DMS 273 (cell line): ENCODE measurements at regions not wholly inside any gene's neighbourhood (a gene's known extent, or its start where the extent isn't known, plus 50 kb on each side); places are given as distances from the start of the nearest gene placed in this dataset.
"Not testable (repeated sequence)": the region's sequence is repeated elsewhere in the genome, so short reads cannot be mapped to it uniquely, and the experiment has no call there.

Source experiments
- DNase-seq: peaks from one replicate; lab custom pipeline; 2025; ENCODE audit not compliant: unreplicated experiment; lab: John Stamatoyannopoulos, UW

GRCh38 chr5:3090305-3090704 is 338.8 kb upstream of the IRX2 start:
- not testable (repeated sequence) for DNase-seq

GRCh38 chr5:3080366-3080765 is 328.9 kb upstream of the IRX2 start:
- DNase-seq = no peak

- no peak for DNase-seq
Observed at GRCh38 chr5:3077684-3078083, 326.2 kb upstream of the IRX2 start.

- DNase-seq = no peak
Observed at GRCh38 chr5:3075309-3075708, 323.8 kb upstream of the IRX2 start.

GRCh38 chr5:3068401-3068800 is 316.9 kb upstream of the IRX2 start:
- DNase-seq = no peak

GRCh38 chr5:3060283-3060682 is 308.8 kb upstream of the IRX2 start:
- no peak for DNase-seq

GRCh38 chr5:3059488-3059887 is 308.0 kb upstream of the IRX2 start:
- no peak for DNase-seq

GRCh38 chr5:3058942-3059341 is 307.5 kb upstream of the IRX2 start:
- no peak for DNase-seq

GRCh38 chr5:3056866-3057265 is 305.4 kb upstream of the IRX2 start:
- DNase-seq = no peak

GRCh38 chr5:3051400-3051799 is 299.9 kb upstream of the IRX2 start:
- DNase-seq = no peak

- no peak for DNase-seq
Observed at GRCh38 chr5:3050863-3051262, 299.4 kb upstream of the IRX2 start.

GRCh38 chr5:3049261-3049660 is 297.8 kb upstream of the IRX2 start:
- DNase-seq = no peak

GRCh38 chr5:3047212-3047774 is 295.8 kb upstream of the IRX2 start:
- DNase-seq = no peak

GRCh38 chr5:3043600-3043999 is 292.1 kb upstream of the IRX2 start:
- DNase-seq = no peak

- no peak for DNase-seq
Observed at GRCh38 chr5:3041001-3041400, 289.5 kb upstream of the IRX2 start.

GRCh38 chr5:3036041-3036788 is 284.7 kb upstream of the IRX2 start:
- no peak for DNase-seq

GRCh38 chr5:3035452-3035851 is 284.0 kb upstream of the IRX2 start:
- no peak for DNase-seq

- no peak for DNase-seq
Observed at GRCh38 chr5:3034881-3035280, 283.4 kb upstream of the IRX2 start.

GRCh38 chr5:3034449-3034848 is 283.0 kb upstream of the IRX2 start:
- DNase-seq = no peak

- no peak for DNase-seq
Observed at GRCh38 chr5:3033033-3033755, 281.7 kb upstream of the IRX2 start.

GRCh38 chr5:3032513-3032912 is 281.0 kb upstream of the IRX2 start:
- DNase-seq = no peak

GRCh38 chr5:3031733-3032378 is 280.4 kb upstream of the IRX2 start:
- DNase-seq = no peak
